Esophagus muscularis mucosa (tissue), 4 donors: ENCODE measurements at regions not wholly inside any gene's neighbourhood (a gene's known extent, or its start where the extent isn't known, plus 50 kb on each side); places are given as distances from the start of the nearest gene placed in this dataset.

Experiments used
- EP300 ChIP-seq: sonication (generic); formaldehyde crosslinking; IDR thresholded peaks from one replicate; pipeline ENCODE4 v1.6.1; 2017; ENCODE audit warnings: antibody characterized with exemption
- POLR2A ChIP-seq: fragments of 450-650 bp; IDR thresholded peaks from one replicate; pipeline ENCODE4 v1.6.1; 2017; ENCODE audit warnings: antibody characterized with exemption, moderate library complexity, mild to moderate bottlenecking, low read depth
- POLR2AphosphoS5 ChIP-seq, 2 donors: sonication (generic); formaldehyde crosslinking; IDR thresholded peaks; one replicate each; pipeline ENCODE4 v1.6.1; 2017; ENCODE audit warnings: antibody characterized with exemption in 2 of 2
- TF ChIP-seq, protein P1 (sequence below), 3 experiments: fragments of 200-600 bp in 2 of 3; fragments of 450-650 bp in 1 of 3; sonication (generic) in 2 of 3; IDR thresholded peaks; one replicate each; pipeline ENCODE4 v1.5.1; 2017 to 2019; ENCODE audit warnings: antibody characterized with exemption in 3 of 3, mild to moderate bottlenecking in 2 of 3, moderate library complexity in 1 of 3

DNA sequence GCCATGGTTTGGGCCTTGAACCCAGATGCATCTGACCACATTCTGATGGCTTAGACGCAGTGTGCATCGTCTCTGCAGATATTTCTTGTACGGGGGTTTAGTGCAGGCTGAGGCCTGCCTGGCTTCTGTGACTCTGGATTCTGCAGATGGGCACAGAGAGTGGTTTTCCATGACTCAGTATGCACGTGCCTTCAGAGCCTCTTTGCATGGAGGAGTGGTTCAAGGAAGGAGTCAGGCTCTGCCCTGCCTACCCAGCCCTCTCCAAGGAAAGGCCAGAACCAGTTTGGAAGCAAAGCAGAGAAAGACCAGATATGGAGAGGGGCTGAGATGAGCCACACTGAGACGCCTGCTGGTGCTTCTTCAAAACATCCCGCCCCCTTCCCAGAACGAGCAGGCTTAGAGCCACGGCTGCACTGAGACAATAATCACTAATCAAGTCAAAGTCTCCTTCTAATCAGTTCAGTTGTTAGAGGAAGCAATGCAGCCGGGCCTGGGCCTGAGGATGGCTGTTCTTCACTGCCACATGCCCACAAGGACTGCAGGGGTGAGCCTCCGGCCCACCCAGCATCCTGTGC, 308.9 kb downstream of the NXPE2 start:
- TF ChIP-seq, protein P1, sequence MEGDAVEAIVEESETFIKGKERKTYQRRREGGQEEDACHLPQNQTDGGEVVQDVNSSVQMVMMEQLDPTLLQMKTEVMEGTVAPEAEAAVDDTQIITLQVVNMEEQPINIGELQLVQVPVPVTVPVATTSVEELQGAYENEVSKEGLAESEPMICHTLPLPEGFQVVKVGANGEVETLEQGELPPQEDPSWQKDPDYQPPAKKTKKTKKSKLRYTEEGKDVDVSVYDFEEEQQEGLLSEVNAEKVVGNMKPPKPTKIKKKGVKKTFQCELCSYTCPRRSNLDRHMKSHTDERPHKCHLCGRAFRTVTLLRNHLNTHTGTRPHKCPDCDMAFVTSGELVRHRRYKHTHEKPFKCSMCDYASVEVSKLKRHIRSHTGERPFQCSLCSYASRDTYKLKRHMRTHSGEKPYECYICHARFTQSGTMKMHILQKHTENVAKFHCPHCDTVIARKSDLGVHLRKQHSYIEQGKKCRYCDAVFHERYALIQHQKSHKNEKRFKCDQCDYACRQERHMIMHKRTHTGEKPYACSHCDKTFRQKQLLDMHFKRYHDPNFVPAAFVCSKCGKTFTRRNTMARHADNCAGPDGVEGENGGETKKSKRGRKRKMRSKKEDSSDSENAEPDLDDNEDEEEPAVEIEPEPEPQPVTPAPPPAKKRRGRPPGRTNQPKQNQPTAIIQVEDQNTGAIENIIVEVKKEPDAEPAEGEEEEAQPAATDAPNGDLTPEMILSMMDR (IDR thresholded peaks at IDR 0.05), result no peak
- TF ChIP-seq POLR2AphosphoS5 (IDR thresholded peaks at IDR 0.05) (no peak), EP300 (no peak), POLR2A (no peak)
